Lung (tissue), 11 donors: ENCODE measurements at regions not wholly inside any gene's neighbourhood (a gene's known extent, or its start where the extent isn't known, plus 50 kb on each side); places are given as distances from the start of the nearest gene placed in this dataset.

ENCODE experiments used
- ATAC-seq: fragments of 200-7000 bp; cut with Tn5 transposase; one replicate; pipeline ENCODE4 v1.9.1; 2020; ENCODE audit warnings: moderate number of reproducible peaks; ENCODE audit not compliant: insufficient read depth, low FRiP score
- DNase-seq, 3 donors: peaks; one replicate each; pipeline ENCODE4 v3.0.0-alpha.2; 2013 to 2017
- H3K27ac ChIP-seq, 2 donors: one replicate each; pipeline ENCODE4 v1.5.1; 2013; ENCODE audit warnings: mild to moderate bottlenecking in 2 of 2, moderate library complexity in 2 of 2, control low read depth in 1 of 2, inconsistent platforms in 1 of 2, low read depth in 1 of 2, low read length in 1 of 2
- H3K27me3 ChIP-seq, 3 donors: one replicate each; pipeline ENCODE4 v1.5.1; 2013; ENCODE audit warnings: low read length in 2 of 3; ENCODE audit not compliant: control insufficient read depth in 3 of 3, insufficient read depth in 3 of 3
- H3K36me3 ChIP-seq, 4 donors: one replicate each; pipeline ENCODE4 v1.5.1; 2013; ENCODE audit warnings: low read length in 4 of 4, mild to moderate bottlenecking in 1 of 4, moderate library complexity in 1 of 4; ENCODE audit not compliant: control insufficient read depth in 4 of 4, insufficient read depth in 4 of 4
- H3K4me1 ChIP-seq, 5 donors: one replicate each; pipeline ENCODE4 v1.5.1; 2013; ENCODE audit warnings: low read length in 5 of 5, mild to moderate bottlenecking in 2 of 5, moderate library complexity in 1 of 5; ENCODE audit not compliant: control insufficient read depth in 5 of 5, insufficient read depth in 5 of 5
- H3K4me3 ChIP-seq: one replicate; pipeline ENCODE4 v1.5.1; 2013; ENCODE audit warnings: mild to moderate bottlenecking, control low read depth, moderate library complexity
- H3K9ac ChIP-seq, 2 donors: one replicate each; pipeline ENCODE4 v1.5.1; 2013; ENCODE audit warnings: low read length in 2 of 2, control low read depth in 1 of 2; ENCODE audit not compliant: insufficient read depth in 1 of 2
- H3K9me3 ChIP-seq, 4 donors: one replicate each; pipeline ENCODE4 v1.5.1; 2013; ENCODE audit warnings: low read length in 3 of 4, mild to moderate bottlenecking in 1 of 4, moderate library complexity in 1 of 4; ENCODE audit not compliant: control insufficient read depth in 4 of 4, insufficient read depth in 3 of 4
- CTCF ChIP-seq: IDR thresholded peaks from 2 replicates; pipeline ENCODE4 v1.5.1; 2012; ENCODE audit warnings: mild to moderate bottlenecking; ENCODE audit errors: control extremely low read depth, extremely low read depth
- WGBS, 2 donors: extraction: QIAGEN DNeasy Blood & Tissue Kit; methylation state at CpG; one replicate each; pipeline ENCODE4 v1.1.7; 2013; 5-methylcytosine and 5-hydroxymethylcytosine counted together
- donor health status: control.
- donor health status: control.
- donor health status: Bipolar disorder and iron deficiency.
- donor health status: healthy.
- donor health status: DM: yes; HTN: yes; CAD: no.

- TF ChIP-seq CTCF = no peak
- H3K9me3 ChIP-seq = no peaks in the 10 kb centered on the region
- no peak overlapping the region for H3K4me3 ChIP-seq
- no peak for ATAC-seq
- H3K4me1 ChIP-seq = peaks cover 0 to 6% (median 0%) of the 10 kb centered on the region in 5 donors
- H3K36me3 ChIP-seq = no peaks in the 10 kb centered on the region
- no peak overlapping the region for H3K9ac ChIP-seq
- H3K27me3 ChIP-seq = no peaks in the 10 kb centered on the region
- DNase-seq = no peak
- H3K27ac ChIP-seq = no peak overlapping the region
These were observed 309.2 kb downstream of the MAP2K6 start for GRCh38 chr17:69723741-69724140.

- DNase-seq (no peak), ATAC-seq (no peak)
- no peak overlapping the region for H3K27ac ChIP-seq
- H3K27me3 ChIP-seq = no peaks in the 10 kb centered on the region
- no peak overlapping the region for H3K4me3 ChIP-seq
- no peaks in the 10 kb centered on the region for H3K36me3 ChIP-seq
- H3K4me1 ChIP-seq = peaks cover 0 to 7% (median 0%) of the 10 kb centered on the region in 5 donors
- no peak for TF ChIP-seq CTCF
- no peak overlapping the region for H3K9ac ChIP-seq
- no peaks in the 10 kb centered on the region for H3K9me3 ChIP-seq
- 90 to 92% methylated on average over 1 of the region's 1 CpG for WGBS, 2 donors
These were observed 309.7 kb downstream of the MAP2K6 start for GRCh38 chr17:69724238-69724637.

- no peak overlapping the region for H3K9ac ChIP-seq
- H3K4me1 ChIP-seq = peaks cover 0 to 8% (median 0%) of the 10 kb centered on the region in 5 donors
- no peak overlapping the region for H3K27ac ChIP-seq
- 79 to 88% methylated on average over 3 of the region's 3 CpGs for WGBS, 2 donors
- TF ChIP-seq CTCF = no peak
- DNase-seq = no peak
- no peaks in the 10 kb centered on the region for H3K36me3 ChIP-seq
- H3K4me3 ChIP-seq = no peak overlapping the region
- no peaks in the 10 kb centered on the region for H3K9me3 ChIP-seq
- ATAC-seq = no peak
- no peaks in the 10 kb centered on the region for H3K27me3 ChIP-seq
These were observed 310.6 kb downstream of the MAP2K6 start for GRCh38 chr17:69725146-69725545.

- ATAC-seq (no peak), DNase-seq (no peak)
- TF ChIP-seq CTCF = no peak
- Histone ChIP-seq H3K4me1 (peaks cover 0 to 19% (median 9%) of the 10 kb centered on the region in 5 donors), H3K27ac (no peak overlapping the region), H3K27me3 (no peaks in the 10 kb centered on the region), H3K4me3 (no peak overlapping the region), H3K36me3 (no peaks in the 10 kb centered on the region), H3K9ac (no peak overlapping the region), H3K9me3 (no peaks in the 10 kb centered on the region)
- WGBS, 2 donors = 87 to 89% methylated on average over 2 of the region's 2 CpGs
These were observed 314.3 kb downstream of the MAP2K6 start for GRCh38 chr17:69728816-69729215.
